ENCODE measurements at regions not wholly inside any gene's neighbourhood (a gene's known extent, or its start where the extent isn't known, plus 50 kb on each side); places are given as distances from the start of the nearest gene placed in this dataset.
"Not testable (repeated sequence)": the region's sequence is repeated elsewhere in the genome, so short reads cannot be mapped to it uniquely, and the experiment has no call there.

DNA sequence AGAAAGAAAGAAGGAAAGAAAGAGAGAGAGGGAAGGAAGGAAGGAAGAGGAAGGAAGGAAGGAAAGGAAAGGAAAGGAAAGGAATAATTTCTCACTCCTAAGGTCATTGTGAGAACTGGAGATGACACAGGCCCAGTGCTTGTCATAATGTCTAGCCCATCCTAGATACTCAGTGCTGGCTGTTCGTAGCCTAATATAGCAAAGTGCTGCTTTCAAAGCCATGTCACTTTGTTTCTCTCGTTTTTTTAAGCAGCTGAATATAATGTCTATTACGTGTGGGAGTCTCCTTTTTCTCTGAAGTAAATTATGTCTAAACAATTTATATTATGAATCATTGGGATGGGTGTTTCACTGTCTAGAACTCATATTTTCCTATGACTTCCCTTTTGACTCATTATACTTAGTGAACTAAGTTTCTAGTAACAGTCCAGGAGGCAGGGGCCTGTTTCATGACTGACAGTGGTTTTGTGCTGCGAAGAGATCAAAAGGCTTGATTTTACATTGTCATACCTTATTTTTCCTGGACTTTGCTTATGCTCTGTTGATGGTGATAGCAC, 327.0 kb upstream of the ZFP42 start:
- no peaks in the 10 kb centered on the region for H3K36me3 ChIP-seq
- H3K4me3 ChIP-seq (ENCODE audit: low read depth, low read length): no peak overlapping the region
- DNase-seq: no peak
- no peaks in the 10 kb centered on the region for H3K4me1 ChIP-seq
- TF ChIP-seq, protein P1, sequence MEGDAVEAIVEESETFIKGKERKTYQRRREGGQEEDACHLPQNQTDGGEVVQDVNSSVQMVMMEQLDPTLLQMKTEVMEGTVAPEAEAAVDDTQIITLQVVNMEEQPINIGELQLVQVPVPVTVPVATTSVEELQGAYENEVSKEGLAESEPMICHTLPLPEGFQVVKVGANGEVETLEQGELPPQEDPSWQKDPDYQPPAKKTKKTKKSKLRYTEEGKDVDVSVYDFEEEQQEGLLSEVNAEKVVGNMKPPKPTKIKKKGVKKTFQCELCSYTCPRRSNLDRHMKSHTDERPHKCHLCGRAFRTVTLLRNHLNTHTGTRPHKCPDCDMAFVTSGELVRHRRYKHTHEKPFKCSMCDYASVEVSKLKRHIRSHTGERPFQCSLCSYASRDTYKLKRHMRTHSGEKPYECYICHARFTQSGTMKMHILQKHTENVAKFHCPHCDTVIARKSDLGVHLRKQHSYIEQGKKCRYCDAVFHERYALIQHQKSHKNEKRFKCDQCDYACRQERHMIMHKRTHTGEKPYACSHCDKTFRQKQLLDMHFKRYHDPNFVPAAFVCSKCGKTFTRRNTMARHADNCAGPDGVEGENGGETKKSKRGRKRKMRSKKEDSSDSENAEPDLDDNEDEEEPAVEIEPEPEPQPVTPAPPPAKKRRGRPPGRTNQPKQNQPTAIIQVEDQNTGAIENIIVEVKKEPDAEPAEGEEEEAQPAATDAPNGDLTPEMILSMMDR (IDR thresholded peaks at IDR 0.05; ENCODE audit: low read depth, low read length): no peak
- no peaks in the 10 kb centered on the region for H3K27me3 ChIP-seq
- H3K9me3 ChIP-seq: no peaks in the 10 kb centered on the region

DNA sequence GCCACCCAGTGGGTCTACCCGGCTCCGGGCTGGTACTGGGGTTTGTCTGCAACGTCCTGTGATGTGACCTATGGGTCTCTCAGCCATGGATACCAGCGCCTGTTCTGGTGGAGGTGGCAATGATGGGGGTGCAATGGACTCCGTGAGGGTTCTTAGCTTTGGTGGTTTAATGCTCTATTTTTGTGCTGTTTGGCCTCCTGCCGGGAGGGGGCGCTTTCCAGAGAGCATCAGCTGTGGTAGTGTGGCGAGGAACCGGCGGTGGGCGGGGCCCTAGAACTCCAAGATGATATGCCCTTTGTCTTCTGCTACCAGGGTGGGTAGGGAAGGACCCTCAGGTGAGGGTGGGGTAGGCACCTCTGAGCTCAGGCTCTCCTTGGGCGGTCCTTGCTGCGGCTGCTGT, 324.1 kb upstream of the ZFP42 start:
- not testable (repeated sequence) for DNase-seq; H3K9me3 ChIP-seq; H3K4me1 ChIP-seq; H3K27me3 ChIP-seq; H3K4me3 ChIP-seq (ENCODE audit: low read depth, low read length); H3K36me3 ChIP-seq

DNA sequence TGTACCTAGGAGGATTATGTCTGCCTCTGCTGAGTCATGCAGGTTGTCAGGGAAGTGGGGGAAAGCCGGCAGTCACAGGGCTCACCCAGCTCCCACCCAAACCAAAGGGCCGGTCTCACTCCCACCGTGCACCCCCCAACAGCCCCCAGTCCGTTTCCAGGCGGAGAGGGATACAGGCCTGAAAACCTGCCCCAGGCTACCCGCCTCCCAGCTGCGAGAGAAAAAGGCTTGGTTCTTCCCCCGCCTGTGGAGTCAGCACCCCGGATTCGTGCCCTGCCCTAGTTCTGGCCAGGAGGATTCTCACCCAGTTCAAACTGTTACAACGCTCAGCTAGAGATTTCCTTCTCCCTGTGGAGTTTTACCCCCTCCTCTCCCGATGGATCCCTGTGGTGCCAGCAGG, 323.6 kb upstream of the ZFP42 start:
- H3K27me3 ChIP-seq; H3K4me1 ChIP-seq; DNase-seq; H3K9me3 ChIP-seq; H3K4me3 ChIP-seq (ENCODE audit: low read depth, low read length); H3K36me3 ChIP-seq: not testable (repeated sequence)

DNA sequence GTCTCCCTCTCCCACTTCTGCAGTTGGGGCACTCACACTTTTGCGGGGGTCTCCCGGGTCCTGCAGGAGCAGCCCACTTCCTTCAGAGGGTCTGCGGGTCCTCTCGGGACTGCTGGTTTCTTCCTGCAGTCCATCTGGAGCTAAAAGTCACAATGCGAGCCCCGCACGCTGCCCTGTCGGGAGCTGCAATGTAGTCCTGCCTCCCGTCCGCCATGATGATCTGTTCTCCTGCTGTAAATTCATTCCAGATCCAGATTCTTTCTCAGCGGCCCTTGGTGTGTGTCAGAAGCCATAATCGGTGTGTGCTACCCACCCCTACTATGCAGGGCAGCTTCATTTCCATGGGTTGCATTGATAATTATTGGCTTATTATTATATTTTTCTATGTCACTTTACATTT, 323.0 kb upstream of the ZFP42 start:
- not testable (repeated sequence) for H3K4me3 ChIP-seq (ENCODE audit: low read depth, low read length); H3K27me3 ChIP-seq; H3K4me1 ChIP-seq; DNase-seq; H3K9me3 ChIP-seq; H3K36me3 ChIP-seq

DNA sequence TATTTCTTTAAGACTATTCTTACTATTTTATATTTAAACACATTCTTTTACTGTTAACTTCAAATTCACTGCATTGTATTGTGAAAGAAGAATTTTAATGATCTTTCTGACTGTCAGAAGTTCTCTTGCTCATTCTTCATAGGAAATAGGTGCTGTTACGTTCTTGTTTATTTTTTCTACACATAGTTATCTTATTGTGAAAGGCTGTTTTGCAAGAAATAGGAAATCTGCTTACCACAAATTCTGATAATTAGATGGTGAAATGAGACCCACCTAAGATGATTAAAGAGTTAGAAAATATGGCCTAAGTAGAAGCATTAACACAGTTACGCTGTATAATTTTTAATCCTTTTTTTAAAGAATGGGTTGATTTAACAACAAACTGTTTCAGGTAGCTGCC, 316.1 kb upstream of the ZFP42 start:
- Histone ChIP-seq H3K9me3 (no peaks in the 10 kb centered on the region), H3K36me3 (no peaks in the 10 kb centered on the region), H3K27me3 (no peaks in the 10 kb centered on the region), H3K4me1 (no peaks in the 10 kb centered on the region), H3K4me3 (ENCODE audit: low read depth, low read length) (no peak overlapping the region)
- TF ChIP-seq, protein P1 (IDR thresholded peaks at IDR 0.05; ENCODE audit: low read depth, low read length): no peak
- DNase-seq: no peak

DNA sequence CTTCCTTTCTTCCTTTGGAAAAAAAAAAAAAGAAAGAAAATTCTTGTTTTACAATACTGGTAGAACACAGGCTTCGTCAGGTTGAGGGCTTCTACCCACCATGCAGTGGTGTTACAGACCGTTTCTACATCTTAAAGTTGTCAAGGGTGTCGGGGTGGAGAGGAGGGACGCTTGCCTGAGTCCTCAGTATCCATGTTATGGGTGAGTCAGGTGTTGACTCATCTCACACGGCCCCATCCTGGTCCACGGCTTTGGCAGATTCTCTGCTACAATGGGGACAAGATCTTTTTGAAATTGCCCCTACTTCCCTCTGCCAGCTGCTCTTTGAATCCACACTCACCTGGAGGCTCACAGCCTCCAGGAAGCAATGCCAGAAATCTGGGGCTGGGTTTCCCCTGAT, 310.3 kb upstream of the ZFP42 start:
- TF ChIP-seq, protein P1 (IDR thresholded peaks at IDR 0.05; ENCODE audit: low read depth, low read length): no peak
- no peak overlapping the region for H3K4me3 ChIP-seq (ENCODE audit: low read depth, low read length)
- no peaks in the 10 kb centered on the region for H3K36me3 ChIP-seq
- H3K4me1 ChIP-seq: no peaks in the 10 kb centered on the region
- no peak for DNase-seq
- H3K27me3 ChIP-seq: no peaks in the 10 kb centered on the region
- H3K9me3 ChIP-seq: no peaks in the 10 kb centered on the region

DNA sequence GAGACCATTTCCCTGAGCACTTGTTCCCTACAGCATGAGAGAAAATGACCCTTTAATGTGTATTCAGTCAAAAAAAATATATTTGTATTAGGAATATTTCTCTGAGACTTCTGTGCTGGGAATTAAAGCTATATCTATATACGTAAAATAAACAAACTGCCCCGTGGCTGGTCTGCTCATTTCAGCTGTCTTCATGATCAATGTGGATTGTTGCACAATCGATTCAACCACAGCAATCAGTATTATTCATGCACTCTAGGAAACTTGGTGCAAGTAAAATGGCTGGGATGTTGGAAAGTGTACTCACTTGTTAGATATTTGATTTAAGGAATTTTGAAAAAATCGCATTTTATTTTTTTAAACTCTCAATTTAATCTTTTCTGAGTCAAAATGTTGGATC, 307.9 kb upstream of the ZFP42 start:
- Histone ChIP-seq H3K9me3 (no peaks in the 10 kb centered on the region), H3K36me3 (no peaks in the 10 kb centered on the region), H3K4me3 (ENCODE audit: low read depth, low read length) (no peak overlapping the region), H3K4me1 (no peaks in the 10 kb centered on the region), H3K27me3 (no peaks in the 10 kb centered on the region)
- no peak for DNase-seq
- TF ChIP-seq, protein P1 (IDR thresholded peaks at IDR 0.05; ENCODE audit: low read depth, low read length): no peak

DNA sequence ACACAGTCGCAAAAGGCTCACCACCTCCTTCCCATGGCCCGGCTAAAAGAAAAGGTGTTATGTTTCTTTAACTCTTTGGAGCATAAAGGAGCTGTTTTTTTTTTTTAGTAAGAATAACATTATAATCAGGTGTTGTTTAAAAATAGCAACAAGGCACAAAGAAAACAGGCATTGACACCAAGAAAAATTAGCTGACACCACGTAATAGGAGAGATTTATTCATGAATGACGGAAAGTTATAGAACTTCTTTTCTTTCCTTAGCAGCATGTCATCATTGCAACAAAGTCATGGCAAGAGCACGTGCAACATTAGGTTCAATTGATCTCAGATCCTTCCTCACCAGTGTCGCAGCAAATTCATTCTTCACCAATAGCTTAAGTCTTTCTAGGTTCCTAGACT, 302.9 kb upstream of the ZFP42 start:
- no peaks in the 10 kb centered on the region; the same call in 1 of the 2 replicates for H3K9me3 ChIP-seq
- H3K36me3 ChIP-seq: no peaks in the 10 kb centered on the region
- no peaks in the 10 kb centered on the region for H3K27me3 ChIP-seq
- H3K4me1 ChIP-seq: no peaks in the 10 kb centered on the region
- no peak for DNase-seq
- H3K4me3 ChIP-seq (ENCODE audit: low read depth, low read length): no peak overlapping the region
- TF ChIP-seq, protein P1 (IDR thresholded peaks at IDR 0.05; ENCODE audit: low read depth, low read length): no peak

DNA sequence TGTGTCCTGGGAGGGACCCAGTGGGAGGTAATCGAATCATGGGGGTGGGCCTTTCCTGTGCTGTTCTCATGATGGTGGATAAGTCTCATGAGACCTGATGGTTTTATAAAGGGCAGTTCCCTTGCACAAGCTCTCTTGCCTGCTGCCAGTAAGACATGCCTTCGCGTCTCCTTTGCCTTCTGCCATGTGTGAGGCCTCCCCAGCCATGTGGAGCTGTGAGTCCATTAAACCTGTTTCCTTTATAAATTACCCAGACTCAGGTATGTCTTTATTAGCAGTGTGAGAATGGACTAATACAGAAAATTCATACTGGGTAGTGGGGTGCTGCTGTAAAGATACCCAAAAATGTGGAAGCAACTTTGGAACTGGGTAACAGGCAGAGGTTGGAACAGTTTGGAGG, 300.0 kb upstream of the ZFP42 start:
- H3K4me1 ChIP-seq; DNase-seq; H3K4me3 ChIP-seq (ENCODE audit: low read depth, low read length); H3K27me3 ChIP-seq; H3K36me3 ChIP-seq; H3K9me3 ChIP-seq: not testable (repeated sequence)

Data from BE2C (cell line).